HG03521 (cell line): ENCODE measurements at regions not wholly inside any gene's neighbourhood (a gene's known extent, or its start where the extent isn't known, plus 50 kb on each side); places are given as distances from the start of the nearest gene placed in this dataset.

Source experiments
- ATAC-seq: cut with Tn5 transposase; IDR thresholded peaks from one replicate; pipeline ENCODE4 v1.9.1; 2021; ENCODE audit warnings: mild to moderate bottlenecking, moderate library complexity; ENCODE audit not compliant: unreplicated experiment

- ATAC-seq = no peak
Measured at GRCh38 chr17:56648321-56648720, 54.8 kb downstream of the NOG start.

GRCh38 chr17:56648806-56649205 lies 55.3 kb downstream of the NOG start:
- ATAC-seq = no peak

- no peak for ATAC-seq
Measured at GRCh38 chr17:56652628-56653027, 59.1 kb downstream of the NOG start.

GRCh38 chr17:56653877-56654276 lies 60.4 kb downstream of the NOG start:
- ATAC-seq = peak; percentile 97

- ATAC-seq = no peak
Measured at GRCh38 chr17:56656701-56657327, 63.3 kb downstream of the NOG start.

- ATAC-seq = no peak
Measured at GRCh38 chr17:56658648-56659047, 65.1 kb downstream of the NOG start.

GRCh38 chr17:56659622-56660021 lies 66.1 kb downstream of the NOG start:
- no peak for ATAC-seq

GRCh38 chr17:56661906-56662305 lies 68.4 kb downstream of the NOG start:
- ATAC-seq = no peak

GRCh38 chr17:56665864-56666263 lies 72.4 kb downstream of the NOG start:
- no peak for ATAC-seq

- ATAC-seq = no peak
Measured at GRCh38 chr17:56667925-56668458, 74.5 kb downstream of the NOG start.

- ATAC-seq = no peak
Measured at GRCh38 chr17:56672195-56672594, 78.7 kb downstream of the NOG start.

GRCh38 chr17:56674401-56674925 lies 81.0 kb downstream of the NOG start:
- no peak for ATAC-seq

- ATAC-seq = no peak
Measured at GRCh38 chr17:56675876-56676660, 82.6 kb downstream of the NOG start.

- no peak for ATAC-seq
Measured at GRCh38 chr17:56676810-56677209, 83.3 kb downstream of the NOG start.

GRCh38 chr17:56678249-56679114 lies 85.0 kb downstream of the NOG start:
- no peak for ATAC-seq

- ATAC-seq = no peak
Measured at GRCh38 chr17:56679115-56679776, 85.7 kb downstream of the NOG start.

- ATAC-seq = no peak
Measured at GRCh38 chr17:56679777-56680422, 86.4 kb downstream of the NOG start.

- ATAC-seq = no peak
Measured at GRCh38 chr17:56680676-56681075, 87.2 kb downstream of the NOG start.

GRCh38 chr17:56681561-56682266 lies 88.2 kb downstream of the NOG start:
- ATAC-seq = no peak
